C4-2B (cell line): ENCODE measurements at regions not wholly inside any gene's neighbourhood (a gene's known extent, or its start where the extent isn't known, plus 50 kb on each side); places are given as distances from the start of the nearest gene placed in this dataset.

Experiments used
- ZFX ChIP-seq: fragments of 450-650 bp; IDR thresholded peaks from 2 replicates; pipeline ENCODE4 v1.6.1; 2017
- TF ChIP-seq, protein P1 (sequence below): fragments of 450-650 bp; conservative IDR thresholded peaks from 2 replicates; pipeline ENCODE4 v1.5.1; 2017; ENCODE audit warnings: mild to moderate bottlenecking

DNA sequence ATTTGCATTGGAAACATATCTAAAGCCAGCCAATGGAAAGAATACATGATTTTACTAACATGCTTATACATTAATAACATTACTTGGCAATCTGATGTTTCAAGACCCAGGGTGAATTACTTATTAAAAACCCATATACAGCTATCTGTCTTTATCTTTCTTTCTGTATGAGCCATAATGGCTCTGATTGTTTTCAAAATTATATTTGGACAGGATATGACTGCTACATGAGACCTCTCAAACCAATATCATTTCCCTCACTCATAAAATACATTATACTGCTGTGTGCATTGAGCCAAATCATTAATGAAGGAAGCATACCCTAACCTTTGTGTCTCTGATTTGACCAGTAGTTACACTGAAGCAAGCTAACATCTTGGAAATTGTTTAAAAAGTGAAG, 205.9 kb upstream of the DPYD start:
- TF ChIP-seq, protein P1, sequence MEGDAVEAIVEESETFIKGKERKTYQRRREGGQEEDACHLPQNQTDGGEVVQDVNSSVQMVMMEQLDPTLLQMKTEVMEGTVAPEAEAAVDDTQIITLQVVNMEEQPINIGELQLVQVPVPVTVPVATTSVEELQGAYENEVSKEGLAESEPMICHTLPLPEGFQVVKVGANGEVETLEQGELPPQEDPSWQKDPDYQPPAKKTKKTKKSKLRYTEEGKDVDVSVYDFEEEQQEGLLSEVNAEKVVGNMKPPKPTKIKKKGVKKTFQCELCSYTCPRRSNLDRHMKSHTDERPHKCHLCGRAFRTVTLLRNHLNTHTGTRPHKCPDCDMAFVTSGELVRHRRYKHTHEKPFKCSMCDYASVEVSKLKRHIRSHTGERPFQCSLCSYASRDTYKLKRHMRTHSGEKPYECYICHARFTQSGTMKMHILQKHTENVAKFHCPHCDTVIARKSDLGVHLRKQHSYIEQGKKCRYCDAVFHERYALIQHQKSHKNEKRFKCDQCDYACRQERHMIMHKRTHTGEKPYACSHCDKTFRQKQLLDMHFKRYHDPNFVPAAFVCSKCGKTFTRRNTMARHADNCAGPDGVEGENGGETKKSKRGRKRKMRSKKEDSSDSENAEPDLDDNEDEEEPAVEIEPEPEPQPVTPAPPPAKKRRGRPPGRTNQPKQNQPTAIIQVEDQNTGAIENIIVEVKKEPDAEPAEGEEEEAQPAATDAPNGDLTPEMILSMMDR = no peak
- TF ChIP-seq ZFX = no peak
